KG1 (cell line): ENCODE measurements at regions not wholly inside any gene's neighbourhood (a gene's known extent, or its start where the extent isn't known, plus 50 kb on each side); places are given as distances from the start of the nearest gene placed in this dataset.
A peak's percentile ranks its signal among the peaks of the same experiment; 100 is the strongest.
"Not testable (repeated sequence)": the region's sequence is repeated elsewhere in the genome, so short reads cannot be mapped to it uniquely, and the experiment has no call there.

Experiments
- DNase-seq: peaks from one replicate; lab custom pipeline; 2025; lab: John Stamatoyannopoulos, UW

DNA sequence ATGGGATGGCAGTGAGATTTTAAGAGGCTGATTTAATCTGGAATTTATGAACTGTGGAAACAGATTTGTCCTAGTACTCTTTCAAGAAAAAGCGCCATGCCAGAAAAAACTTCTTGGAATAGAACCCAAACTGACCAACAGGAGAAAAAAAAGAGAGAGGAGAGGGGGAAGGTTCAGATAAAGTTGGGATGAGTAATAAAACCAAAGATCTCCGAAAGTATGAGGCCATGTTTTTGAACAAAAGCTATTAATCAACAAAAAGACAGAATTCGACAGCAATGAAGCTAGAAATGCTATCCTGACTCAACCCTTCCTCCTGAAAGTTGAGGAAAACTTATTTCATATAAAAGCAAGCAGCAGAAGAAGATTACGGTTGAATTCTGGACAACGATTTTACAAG is 135.5 kb downstream of the CEMIP2 start:
- no peak for DNase-seq

DNA sequence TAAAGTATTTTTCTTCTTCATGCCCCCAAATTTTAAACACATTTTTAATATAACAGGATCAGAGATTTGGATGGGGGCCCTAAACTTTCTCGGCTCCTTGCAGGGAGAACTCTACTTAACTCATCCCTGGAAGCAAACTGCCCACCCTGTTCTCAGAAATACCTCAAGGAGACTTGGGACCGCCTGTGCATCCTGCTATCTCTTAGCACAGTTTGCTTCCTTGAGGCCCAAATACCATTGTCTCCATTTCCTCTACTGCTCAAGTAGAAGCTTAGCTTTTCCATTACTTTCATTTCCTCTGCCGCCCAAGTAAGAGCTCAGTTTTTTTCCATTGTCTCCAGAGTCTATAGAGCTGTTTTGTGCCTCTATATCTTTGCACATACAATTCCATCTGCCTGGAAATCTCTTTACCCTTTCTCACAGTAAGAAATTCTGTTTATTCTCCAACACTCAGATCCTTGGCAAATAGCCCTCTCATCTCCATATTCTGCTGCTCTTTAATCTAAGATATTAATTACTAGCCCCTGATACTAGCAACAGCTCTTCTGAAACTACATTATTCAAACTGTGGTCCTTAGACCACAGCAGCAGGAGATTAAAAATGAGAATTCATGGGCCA is 137.8 kb downstream of the CEMIP2 start:
- DNase-seq: no peak

DNA sequence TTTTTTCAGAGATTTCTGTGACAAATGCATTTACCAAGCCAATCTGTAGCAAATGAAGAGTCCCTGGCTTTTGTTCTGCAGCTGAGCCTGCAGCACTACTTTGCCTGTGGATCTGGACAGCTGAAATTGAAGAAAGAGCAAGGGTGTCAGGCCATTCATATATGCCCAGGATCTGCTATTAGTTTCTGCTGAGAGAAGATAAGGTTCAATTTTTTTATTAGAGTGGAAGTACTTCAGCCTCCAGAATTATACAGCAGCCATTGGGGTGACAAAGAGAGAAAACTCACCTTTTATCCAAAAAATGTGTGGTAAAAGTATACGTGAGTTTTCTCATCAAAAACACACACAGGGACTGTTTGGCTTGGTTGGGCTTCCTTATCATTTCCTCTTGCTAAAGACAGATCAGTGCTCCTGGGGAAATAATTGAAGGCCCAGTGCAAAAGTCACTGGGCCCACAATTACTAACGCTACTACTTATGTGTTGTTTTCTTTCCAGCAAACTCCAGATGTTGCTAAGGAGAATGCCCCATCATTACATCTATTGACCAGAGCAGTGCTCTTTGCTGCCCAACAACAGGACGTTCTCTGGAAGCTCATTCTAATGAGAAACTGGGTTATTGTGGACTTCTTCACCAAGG is 138.6 kb downstream of the CEMIP2 start:
- DNase-seq: no peak

DNA sequence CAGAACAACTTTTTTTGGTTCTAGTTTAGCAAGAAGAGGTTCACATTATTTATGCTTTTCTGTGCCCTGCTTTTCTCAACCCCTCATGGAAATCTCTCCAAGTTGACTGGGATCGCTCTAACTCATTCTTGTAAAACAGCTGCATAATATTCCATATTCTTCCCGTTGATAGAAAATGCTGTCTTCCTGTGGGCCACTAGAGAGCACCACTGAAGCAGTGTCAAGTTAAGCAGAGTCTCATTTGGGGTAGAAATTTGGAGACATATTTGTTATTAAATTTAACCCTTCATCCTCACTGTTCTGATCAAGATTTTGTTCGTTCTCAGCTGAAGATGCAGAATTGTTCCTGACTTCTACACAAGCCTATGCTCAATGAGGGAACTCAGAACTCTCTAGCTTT is 140.1 kb downstream of the CEMIP2 start:
- DNase-seq: no peak

DNA sequence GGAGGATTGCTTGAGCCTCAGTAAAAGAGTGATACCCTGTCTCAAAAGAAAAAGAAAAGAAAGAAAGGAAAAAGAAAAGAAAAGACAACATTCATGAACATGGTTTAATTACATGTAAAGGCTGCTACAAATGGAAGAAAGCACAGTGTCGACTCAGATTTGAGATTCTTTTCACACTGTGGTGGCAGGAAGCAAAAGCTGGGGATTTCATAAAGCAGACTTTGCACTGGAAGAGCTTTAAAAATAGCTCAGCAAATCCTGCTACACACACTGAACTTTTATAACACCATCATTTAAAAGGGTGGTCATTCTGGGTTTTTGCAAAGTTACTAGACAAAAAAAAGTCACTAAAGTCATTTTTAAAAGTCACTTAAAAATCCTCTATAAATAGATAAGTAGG is 140.8 kb downstream of the CEMIP2 start:
- no peak for DNase-seq

DNA sequence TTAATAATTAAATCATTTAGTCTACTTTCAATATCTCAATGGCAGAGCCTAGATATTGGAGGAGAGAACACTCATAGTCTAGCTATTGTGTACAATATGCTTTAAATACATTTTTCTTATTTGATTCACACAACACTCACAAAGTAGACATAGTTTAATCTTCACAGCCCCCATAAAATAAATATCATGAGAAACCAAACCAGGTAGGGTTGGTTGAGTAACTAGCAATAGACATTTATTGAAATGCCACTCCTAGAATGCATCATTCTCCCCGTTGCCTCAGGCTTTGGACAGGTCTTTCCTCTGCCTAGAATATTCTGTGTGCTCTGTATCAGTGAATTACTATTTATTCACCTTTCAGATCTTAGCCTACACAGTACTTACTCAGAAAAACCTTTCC is 141.9 kb downstream of the CEMIP2 start:
- no peak for DNase-seq

DNA sequence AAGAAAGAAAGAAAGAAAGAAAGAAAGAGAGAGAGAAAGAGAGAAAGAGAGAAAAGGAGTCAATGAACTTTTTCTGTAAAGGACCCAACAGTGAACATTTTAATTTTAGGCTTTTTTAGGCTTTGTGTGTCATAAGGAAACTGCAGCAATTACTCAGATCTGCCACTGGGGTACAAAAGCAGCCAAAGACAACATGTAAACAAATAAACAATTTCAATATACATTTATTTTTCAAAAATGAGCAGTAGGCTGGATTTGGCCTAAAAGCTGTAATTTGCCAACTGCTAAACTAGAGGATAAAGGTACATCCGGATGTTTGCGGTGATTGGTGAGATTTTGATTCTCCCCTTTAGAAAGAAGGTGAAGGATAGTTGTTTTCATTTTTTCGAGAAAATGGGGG is 143.6 kb downstream of the CEMIP2 start:
- no peak for DNase-seq

DNA sequence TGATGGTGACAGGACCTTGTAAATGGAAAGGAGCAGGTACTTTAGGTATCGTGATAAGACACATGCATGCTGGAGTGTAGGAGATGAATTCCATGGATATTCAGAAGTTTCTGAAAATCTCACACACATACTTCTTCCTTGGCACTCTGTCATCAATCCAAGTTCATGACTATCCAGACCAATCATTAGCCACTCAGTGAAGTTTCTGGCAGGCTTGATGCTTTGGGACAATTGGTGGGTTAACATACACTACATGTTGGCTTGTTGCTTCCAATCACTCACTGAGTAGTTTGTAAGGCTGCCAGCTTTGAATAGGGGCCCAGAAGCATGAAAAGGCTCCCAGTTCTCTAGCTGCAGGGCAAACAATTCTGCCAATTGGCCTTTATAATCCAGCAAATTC is 147.6 kb downstream of the CEMIP2 start:
- no peak for DNase-seq

DNA sequence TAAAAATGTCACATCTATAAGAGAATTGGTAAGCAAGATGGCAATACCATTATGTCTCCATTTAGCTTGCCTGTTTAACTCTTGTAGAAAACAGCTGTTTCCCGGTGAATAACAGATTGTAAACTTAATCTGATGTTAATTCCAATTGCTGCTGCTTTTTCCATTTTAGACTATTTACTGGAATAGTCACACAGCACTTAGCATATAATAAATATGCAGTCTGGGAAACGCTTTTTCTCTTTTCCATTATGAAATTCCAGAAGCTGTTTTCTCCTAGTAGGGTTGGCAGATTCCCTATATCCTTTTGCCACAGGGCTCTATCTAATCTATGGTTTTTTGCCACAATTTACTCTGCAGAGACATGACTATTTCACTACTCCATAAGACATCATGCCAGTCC is 148.0 kb downstream of the CEMIP2 start:
- DNase-seq: no peak

DNA sequence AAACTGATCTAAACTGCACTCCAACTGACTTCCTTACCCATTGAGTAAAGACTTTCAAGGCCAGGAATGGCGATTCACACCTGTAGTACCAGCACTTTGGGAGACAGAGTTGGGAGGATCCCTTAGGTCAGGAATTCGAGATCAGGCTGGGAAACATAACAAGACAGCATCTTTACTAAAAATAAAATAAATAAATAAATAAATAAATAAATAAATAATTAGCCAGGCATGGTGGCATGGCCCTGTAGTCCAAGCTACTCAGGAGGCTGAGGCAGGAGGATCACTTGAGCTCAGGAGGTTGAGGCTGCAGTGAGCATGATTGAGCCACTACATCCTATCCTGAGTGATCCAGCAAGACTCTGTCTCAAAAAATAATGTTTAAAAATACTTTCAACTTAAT is 148.4 kb downstream of the CEMIP2 start:
- no peak for DNase-seq

DNA sequence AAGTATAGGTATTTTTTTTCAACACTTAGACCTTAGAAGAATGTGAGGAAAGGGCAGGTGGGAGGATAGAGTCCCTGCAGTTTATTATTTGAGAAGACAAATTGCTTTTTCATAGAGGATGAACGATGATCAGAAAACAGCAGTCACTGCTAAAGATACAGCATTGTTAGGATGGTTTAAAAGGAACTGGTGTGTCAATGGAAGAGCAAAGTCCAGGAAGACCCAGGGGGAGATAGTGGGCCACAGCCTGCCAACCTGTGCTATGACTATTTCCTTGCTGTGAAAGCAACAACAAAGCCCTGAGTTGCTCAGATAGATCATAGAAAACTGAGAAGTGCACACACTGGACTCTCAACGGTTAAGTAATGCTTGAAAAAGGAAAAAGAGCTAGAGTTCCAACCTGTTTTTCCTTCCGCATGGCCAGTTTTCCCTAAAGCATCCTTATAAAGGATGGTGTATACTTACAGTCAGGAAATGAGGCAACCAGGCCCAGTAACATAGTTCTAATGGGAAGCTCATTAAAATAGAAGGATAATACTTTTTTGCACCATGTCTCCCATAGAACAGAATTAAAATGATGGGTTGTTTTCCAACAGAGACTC is 153.8 kb downstream of the CEMIP2 start:
- no peak for DNase-seq

DNA sequence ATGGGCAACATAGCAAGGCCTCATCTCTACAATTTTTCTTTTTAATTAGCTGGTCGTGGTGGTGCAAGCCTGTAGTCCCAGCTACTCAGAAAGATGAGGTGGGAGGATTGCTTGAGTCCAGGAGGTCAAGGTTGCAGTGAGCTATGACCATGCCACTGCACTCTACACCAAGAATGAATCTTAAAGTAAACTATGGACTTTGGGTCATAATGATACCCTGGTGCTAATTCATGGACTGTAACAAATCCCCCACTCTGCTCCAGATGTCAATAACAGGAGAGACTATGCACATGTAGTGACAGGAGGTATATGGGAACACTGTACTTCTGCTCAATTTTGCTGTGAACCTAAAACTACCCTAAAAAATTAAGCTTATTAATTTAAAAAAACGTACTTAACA is 155.4 kb downstream of the CEMIP2 start:
- DNase-seq: no peak

DNA sequence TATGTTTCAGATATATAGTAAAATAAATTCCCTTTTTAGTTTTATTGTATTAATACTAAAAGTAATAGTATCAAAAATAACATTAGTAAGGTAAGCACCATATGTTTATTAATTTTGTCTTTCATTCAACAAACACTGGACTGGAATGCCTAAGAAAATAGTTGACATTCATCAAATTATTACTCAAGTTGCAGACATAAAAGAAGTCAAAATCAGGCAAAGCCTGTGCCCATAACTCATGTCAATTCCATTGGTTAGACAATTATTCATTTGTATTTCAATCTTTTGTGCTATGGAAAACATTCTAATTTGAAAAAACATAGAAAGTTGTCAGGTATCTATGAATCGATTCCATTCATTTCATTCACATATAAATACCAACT is 158.9 kb downstream of the CEMIP2 start:
- DNase-seq: no peak

DNA sequence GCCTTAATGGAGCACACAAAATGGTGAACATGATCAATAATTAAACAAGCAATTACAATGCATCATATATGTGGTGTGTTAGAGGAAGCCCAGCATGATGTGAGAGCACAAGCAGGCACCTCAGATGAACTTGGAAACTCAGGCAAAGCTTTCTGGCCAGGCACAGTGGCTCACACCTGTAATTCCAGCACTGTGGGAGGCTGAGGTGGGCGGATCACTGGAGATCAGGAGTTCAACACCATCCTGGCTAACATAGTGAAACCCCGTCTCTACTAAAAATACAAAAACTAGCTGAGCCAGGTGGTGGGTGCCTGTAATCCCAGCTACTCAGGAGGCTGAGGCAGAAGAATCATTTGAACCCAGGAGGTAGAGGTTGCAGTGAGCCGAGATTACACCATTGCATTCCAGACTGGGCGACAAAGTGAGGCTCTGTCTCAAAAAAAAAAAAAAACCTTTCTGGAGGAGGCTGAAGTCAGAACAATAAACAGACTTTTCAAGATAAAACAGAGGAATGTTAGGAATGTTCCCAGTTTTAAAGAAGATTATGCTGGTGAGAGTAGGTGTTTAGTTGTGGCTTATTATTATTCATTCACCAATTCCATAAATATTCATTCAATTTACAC is 159.4 kb downstream of the CEMIP2 start:
- DNase-seq: no peak

DNA sequence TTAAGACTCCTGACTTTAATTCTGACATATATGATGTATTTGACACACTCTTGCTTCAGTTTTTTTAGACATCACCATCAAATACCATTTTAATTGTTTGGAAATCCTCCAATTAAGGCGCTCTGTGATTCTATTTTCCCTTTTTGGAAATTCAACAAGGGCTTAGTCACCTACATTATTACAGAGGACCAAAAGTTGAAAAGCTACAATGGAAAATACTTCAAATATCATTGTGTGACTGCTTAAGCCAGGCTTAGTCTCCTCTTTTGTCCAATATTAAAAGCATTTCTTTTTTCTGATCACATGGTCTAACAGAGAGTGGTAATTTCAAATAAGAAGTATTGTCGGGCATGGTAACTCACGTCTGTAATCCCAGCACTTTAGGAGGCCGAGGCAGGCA is 160.3 kb downstream of the CEMIP2 start:
- DNase-seq: no peak

DNA sequence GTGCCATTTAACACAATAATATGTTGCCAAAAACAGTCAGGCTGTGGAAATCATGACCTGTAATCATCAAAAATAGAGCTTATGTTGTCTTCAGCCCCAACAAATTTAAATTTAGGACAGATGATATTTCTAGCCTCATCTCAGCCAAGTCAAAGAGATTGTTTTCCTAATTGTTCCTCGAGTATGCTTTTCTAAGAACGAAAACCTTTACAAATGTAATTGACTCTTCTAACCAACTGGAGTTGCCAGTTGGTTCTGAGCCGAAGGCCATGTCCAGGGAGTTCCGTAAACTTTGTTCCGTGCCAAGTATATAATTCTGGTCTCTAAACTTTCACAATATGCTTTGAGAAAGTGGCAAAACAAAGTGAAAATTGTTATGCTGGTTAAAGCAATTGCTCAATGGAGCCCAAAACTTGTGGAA is 160.8 kb downstream of the CEMIP2 start:
- no peak for DNase-seq

DNA sequence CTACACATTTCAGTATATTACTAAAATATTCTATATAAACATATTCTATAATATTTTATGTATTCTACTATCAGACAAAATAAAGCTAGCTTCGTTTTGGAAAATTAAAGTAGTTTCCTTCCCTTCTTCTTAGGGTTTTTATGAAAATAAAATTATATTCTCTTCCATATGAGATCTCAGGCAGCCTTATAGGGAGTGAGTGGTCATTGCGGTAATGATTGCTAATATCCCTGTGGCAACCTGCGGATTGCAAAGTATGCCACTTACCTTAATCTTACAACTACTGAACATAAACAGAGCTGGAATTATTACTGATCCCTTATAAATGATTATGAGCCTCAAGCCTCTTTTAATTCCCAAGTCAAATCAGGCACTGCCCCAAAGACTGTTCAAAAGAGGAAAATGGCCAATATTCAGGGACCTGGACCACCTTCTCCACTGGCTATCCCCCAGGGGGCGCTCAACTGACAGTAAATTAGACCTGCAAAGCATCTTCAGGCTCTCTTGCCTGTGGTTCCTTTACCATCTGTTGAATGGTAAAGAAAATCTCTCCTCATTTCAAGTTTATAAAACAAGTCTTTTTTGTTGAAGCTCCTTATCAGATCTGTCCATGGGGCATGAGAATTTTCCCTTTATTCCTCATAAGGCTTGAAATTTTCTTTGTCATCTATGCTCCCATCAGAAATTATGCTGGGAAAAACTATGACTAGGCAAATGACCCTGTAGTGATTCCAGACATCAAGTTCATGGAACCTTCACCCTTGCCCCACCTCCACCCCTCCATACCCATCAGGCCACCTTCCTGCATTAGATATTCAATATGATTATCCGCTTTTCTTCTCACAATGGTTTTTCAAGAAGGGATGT is 163.9 kb downstream of the CEMIP2 start:
- peak; percentile 50 for DNase-seq

DNA sequence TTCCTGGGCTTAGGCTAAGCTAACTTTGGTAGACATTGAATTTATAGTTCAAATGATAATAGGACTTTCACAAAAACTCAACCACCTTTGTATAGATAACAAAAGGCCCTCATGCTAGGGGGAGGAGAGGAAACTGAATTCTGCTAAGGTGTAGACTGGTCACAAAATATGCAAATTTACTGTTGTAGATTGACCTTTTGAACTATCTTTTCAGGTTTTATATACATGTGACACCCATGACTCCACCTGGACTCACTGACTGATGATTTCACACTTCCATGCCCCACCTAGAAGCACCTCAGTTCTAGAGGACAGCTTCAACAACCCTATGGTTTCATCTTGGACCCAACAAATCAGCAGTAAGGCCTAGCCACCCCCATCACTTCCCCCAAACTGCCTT is 165.7 kb downstream of the CEMIP2 start:
- DNase-seq: no peak

DNA sequence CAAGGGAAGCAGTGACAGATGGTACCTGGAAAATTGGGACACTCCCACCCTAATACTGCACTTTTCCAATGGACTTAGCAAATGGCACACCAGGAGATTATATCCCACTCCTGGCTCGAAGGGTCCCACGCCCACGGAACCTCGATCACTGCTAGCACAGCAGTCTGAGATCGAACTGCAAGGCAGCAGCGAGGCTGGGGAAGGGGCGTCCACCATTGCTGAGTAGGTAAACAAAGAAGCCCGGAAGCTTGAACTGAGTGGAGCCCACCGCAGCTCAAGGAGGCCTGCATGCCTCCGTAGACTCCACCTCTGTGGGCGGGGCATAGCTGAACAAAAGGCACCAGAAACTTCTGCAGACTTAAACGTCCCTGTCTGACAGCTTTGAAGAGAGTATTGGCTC is 172.6 kb downstream of the CEMIP2 start:
- DNase-seq: not testable (repeated sequence)

DNA sequence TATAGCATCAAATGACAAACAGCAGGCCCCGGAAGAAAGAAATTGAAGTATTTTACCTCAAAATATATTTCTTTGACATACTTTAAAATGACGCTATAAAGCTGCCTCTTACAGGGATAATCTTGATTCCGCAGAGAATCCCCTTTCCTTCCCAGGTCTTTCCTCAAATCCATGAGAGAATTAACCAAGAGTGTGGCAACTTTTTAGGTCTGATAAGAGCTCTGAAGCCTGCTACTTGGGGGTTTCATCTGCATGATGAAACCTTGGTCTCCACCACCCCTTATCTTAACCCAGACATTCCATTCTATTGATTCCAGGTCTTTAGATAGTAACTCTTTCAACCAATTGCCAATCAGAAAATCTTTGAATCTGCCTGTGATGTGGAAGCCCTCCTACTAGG is 173.8 kb downstream of the CEMIP2 start:
- DNase-seq: no peak

DNA sequence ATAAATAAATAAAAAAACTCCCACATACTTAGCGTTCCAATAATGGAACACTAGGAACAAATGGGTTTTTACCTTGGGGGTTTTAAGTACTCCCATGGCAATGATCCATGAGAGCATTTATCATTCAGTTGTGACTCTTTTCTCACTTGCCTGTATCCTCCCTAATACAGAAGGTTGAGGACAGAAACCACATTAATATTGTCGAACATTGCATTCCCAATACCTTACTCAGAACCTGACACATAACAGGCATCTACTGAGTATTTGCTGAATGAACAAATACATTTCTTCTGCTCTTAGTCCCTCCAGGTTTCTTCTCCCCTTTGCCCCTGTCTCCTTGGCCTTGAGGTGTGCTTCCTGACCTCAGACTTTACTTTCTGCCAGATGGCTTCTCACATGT is 175.9 kb downstream of the CEMIP2 start:
- DNase-seq: no peak

DNA sequence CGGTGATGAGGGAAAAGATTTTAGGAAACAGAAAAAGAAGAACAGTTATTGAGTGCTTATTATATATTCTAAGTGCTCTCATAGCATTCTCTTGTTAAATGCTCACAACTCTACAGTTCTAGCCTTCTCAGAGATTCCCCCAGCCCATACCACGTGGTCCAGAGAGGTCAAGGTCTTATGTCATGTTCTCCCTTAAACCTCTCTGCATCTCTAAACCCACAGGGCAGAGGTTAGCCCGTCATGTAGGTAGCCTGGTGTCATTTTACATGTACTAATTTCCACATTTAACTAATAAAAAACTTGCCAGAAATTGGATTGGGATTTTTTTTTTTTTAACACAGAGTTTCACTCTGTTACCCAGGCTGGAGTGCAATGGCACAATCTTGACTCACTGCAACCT is 178.0 kb downstream of the CEMIP2 start:
- DNase-seq: no peak

DNA sequence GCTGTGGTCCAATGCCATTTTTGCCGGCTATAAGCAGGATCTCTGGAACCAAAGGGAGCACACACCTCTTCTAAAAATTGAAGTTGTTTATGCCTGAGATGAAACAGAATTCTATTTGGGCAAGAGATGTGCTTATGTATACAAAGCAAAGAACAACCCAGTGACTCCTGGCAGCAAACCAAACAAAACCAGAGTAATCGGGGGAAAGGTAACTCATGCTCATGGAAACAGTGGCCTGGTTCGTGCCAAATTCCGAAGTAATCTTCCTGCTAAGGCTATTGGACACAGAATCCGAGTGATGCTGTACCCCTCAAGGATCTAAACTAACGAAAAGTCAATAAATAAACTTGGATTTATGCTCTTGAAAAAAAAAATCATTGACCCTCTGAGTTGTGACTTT is 178.7 kb downstream of the CEMIP2 start:
- DNase-seq: no peak
